GM23248 (cell line): ENCODE measurements at regions not wholly inside any gene's neighbourhood (a gene's known extent, or its start where the extent isn't known, plus 50 kb on each side); places are given as distances from the start of the nearest gene placed in this dataset.

Experiments
- DNase-seq: peaks from one replicate; pipeline ENCODE4 v3.0.0-alpha.2; 2015
- H2AFZ ChIP-seq: fragments of 200-600 bp; sonication (generic); 2 replicates; pipeline ENCODE4 v1.6.1; 2016; ENCODE audit warnings: antibody characterized with exemption
- H3F3A ChIP-seq: fragments of 200-600 bp; sonication (generic); 2 replicates; pipeline ENCODE4 v1.6.1; 2016; ENCODE audit warnings: mild to moderate bottlenecking, antibody characterized with exemption, mixed run types; ENCODE audit not compliant: insufficient read depth
- H3K27ac ChIP-seq: fragments of 200-600 bp; sonication (generic); 2 replicates; pipeline ENCODE4 v1.5.1; 2016; ENCODE audit warnings: mild to moderate bottlenecking
- H3K27me3 ChIP-seq: fragments of 200-600 bp; sonication (generic); replicated peaks from 2 replicates; pipeline ENCODE4 v1.6.1; 2016; ENCODE audit warnings: mild to moderate bottlenecking; ENCODE audit not compliant: insufficient read depth
- H3K36me3 ChIP-seq: fragments of 200-600 bp; sonication (generic); 2 replicates; pipeline ENCODE4 v1.6.1; 2016; ENCODE audit warnings: low read depth, mild to moderate bottlenecking
- H3K4me1 ChIP-seq: fragments of 200-600 bp; sonication (generic); 2 replicates; pipeline ENCODE4 v1.6.1; 2016; ENCODE audit warnings: mild to moderate bottlenecking; ENCODE audit not compliant: insufficient read depth
- H3K4me2 ChIP-seq: fragments of 200-600 bp; sonication (generic); one replicate; pipeline ENCODE4 v1.6.1; 2016; ENCODE audit warnings: mild to moderate bottlenecking; ENCODE audit not compliant: unreplicated experiment
- H3K4me3 ChIP-seq: fragments of 200-600 bp; sonication (generic); 2 replicates; pipeline ENCODE4 v1.5.1; 2016; ENCODE audit warnings: mild to moderate bottlenecking
- H3K79me2 ChIP-seq: fragments of 200-600 bp; sonication (generic); 2 replicates; pipeline ENCODE4 v1.6.1; 2016; ENCODE audit warnings: mild to moderate bottlenecking; ENCODE audit not compliant: insufficient read depth
- H3K9ac ChIP-seq: fragments of 200-600 bp; sonication (generic); 2 replicates; pipeline ENCODE4 v1.6.1; 2016; ENCODE audit warnings: mild to moderate bottlenecking
- H3K9me2 ChIP-seq: fragments of 200-600 bp; sonication (generic); 2 replicates; pipeline ENCODE4 v1.6.1; 2016; ENCODE audit warnings: mixed run types, mild to moderate bottlenecking, moderate library complexity; ENCODE audit not compliant: insufficient read depth
- H3K9me3 ChIP-seq: fragments of 200-600 bp; sonication (generic); one replicate; pipeline ENCODE4 v1.6.1; 2017; ENCODE audit warnings: low read depth
- H4K20me1 ChIP-seq: fragments of 200-600 bp; sonication (generic); 2 replicates; pipeline ENCODE4 v1.6.0; 2016; ENCODE audit not compliant: insufficient read depth
- EZH2 ChIP-seq: fragments of 200-600 bp; sonication (generic); IDR thresholded peaks from 2 replicates; pipeline ENCODE4 v1.6.1; 2018; ENCODE audit warnings: antibody characterized with exemption, mild to moderate bottlenecking; ENCODE audit not compliant: insufficient read depth, poor library complexity, severe bottlenecking
- EZH2phosphoT487 ChIP-seq: fragments of 200-600 bp; sonication (generic); IDR thresholded peaks from 2 replicates; pipeline ENCODE4 v1.6.1; 2018; ENCODE audit warnings: antibody characterized with exemption, moderate library complexity, mild to moderate bottlenecking, low read depth; ENCODE audit not compliant: insufficient read depth
- WGBS, 2 experiments: methylation state at CpG; one replicate each; pipeline ENCODE4 v1.1.6; 2015 to 2017; ENCODE audit warnings: low lambda C conversion rate in 2 of 2, low coverage in 1 of 2; ENCODE audit errors: missing lambda C conversion rate in 2 of 2; 5-methylcytosine and 5-hydroxymethylcytosine counted together
- in situ Hi-C: fragments of 300-500 bp; cut with MboI; formaldehyde crosslinking; loops from 2 replicates; pipeline ENCODE4 v1.15.0; 2020

GRCh38 chr13:58960888-58961287 lies 1202.8 kb downstream of the DIAPH3 start:
- no peaks in the 10 kb centered on the region for H3K79me2 ChIP-seq
- H3K4me1 ChIP-seq, result no peaks in the 10 kb centered on the region
- H3K27ac ChIP-seq, result no peak overlapping the region
- DNase-seq, result peak; percentile 2
- no peak overlapping the region for H3K9ac ChIP-seq
- WGBS, 2 experiments, result 30 to 35% methylated on average over 2 of the region's 2 CpGs
- H3K9me3 ChIP-seq, result no peaks in the 10 kb centered on the region
- no peaks in the 10 kb centered on the region for H3K27me3 ChIP-seq
- H2AFZ ChIP-seq, result no peak overlapping the region
- H4K20me1 ChIP-seq, result no peaks in the 10 kb centered on the region
- in situ Hi-C loops, result no loop called here
- no peak overlapping the region for H3K4me2 ChIP-seq
- TF ChIP-seq EZH2, result no peak
- TF ChIP-seq EZH2phosphoT487, result no peak
- no peaks in the 10 kb centered on the region for H3K9me2 ChIP-seq
- no peak overlapping the region for H3K4me3 ChIP-seq
- H3K36me3 ChIP-seq, result no peaks in the 10 kb centered on the region
- H3F3A ChIP-seq, result no peaks in the 10 kb centered on the region

GRCh38 chr13:58963321-58963720 lies 1200.4 kb downstream of the DIAPH3 start:
- no peak for TF ChIP-seq EZH2
- no peak for TF ChIP-seq EZH2phosphoT487
- H3K4me3 ChIP-seq, result no peak overlapping the region
- DNase-seq, result no peak
- H3K27me3 ChIP-seq, result no peaks in the 10 kb centered on the region
- no peaks in the 10 kb centered on the region for H3K9me3 ChIP-seq
- no peaks in the 10 kb centered on the region for H3K79me2 ChIP-seq
- H3K9ac ChIP-seq, result no peak overlapping the region
- in situ Hi-C loops, result no loop called here
- H3K27ac ChIP-seq, result no peak overlapping the region
- no peaks in the 10 kb centered on the region for H3K9me2 ChIP-seq
- H4K20me1 ChIP-seq, result no peaks in the 10 kb centered on the region
- no peaks in the 10 kb centered on the region for H3K36me3 ChIP-seq
- H2AFZ ChIP-seq, result no peak overlapping the region
- WGBS, 2 experiments, result 9 to 13% methylated on average over 2 of the region's 2 CpGs
- H3F3A ChIP-seq, result no peaks in the 10 kb centered on the region
- no peak overlapping the region for H3K4me2 ChIP-seq
- H3K4me1 ChIP-seq, result no peaks in the 10 kb centered on the region

- 14 to 18% methylated on average over 3 of the region's 3 CpGs for WGBS, 2 experiments
These were observed 1199.7 kb downstream of the DIAPH3 start for GRCh38 chr13:58964048-58964447.

GRCh38 chr13:58977085-58977484 lies 1186.6 kb downstream of the DIAPH3 start:
- Histone ChIP-seq H3K36me3 (no peaks in the 10 kb centered on the region), H3K4me3 (no peak overlapping the region), H3K79me2 (no peaks in the 10 kb centered on the region), H3K9me3 (no peaks in the 10 kb centered on the region), H3F3A (no peaks in the 10 kb centered on the region), H3K9me2 (no peaks in the 10 kb centered on the region), H3K27ac (no peak overlapping the region), H3K4me2 (no peak overlapping the region), H3K4me1 (no peaks in the 10 kb centered on the region), H4K20me1 (no peaks in the 10 kb centered on the region), H3K27me3 (no peaks in the 10 kb centered on the region), H3K9ac (no peak overlapping the region), H2AFZ (no peak overlapping the region)
- 39 to 40% methylated on average over 6 of the region's 6 CpGs for WGBS, 2 experiments
- TF ChIP-seq EZH2phosphoT487, result no peak
- no peak for TF ChIP-seq EZH2
- no peak for DNase-seq
- in situ Hi-C loops, result no loop called here

More at GRCh38 chr13:58964048-58964447, 1199.7 kb downstream of the DIAPH3 start:
- Histone ChIP-seq H3K4me1 (no peaks in the 10 kb centered on the region), H3K9me3 (no peaks in the 10 kb centered on the region), H2AFZ (no peak overlapping the region), H3F3A (no peaks in the 10 kb centered on the region), H3K4me3 (no peak overlapping the region), H3K4me2 (no peak overlapping the region), H3K79me2 (no peaks in the 10 kb centered on the region), H3K27ac (no peak overlapping the region), H4K20me1 (no peaks in the 10 kb centered on the region), H3K36me3 (no peaks in the 10 kb centered on the region), H3K27me3 (no peaks in the 10 kb centered on the region), H3K9ac (no peak overlapping the region), H3K9me2 (no peaks in the 10 kb centered on the region)
- no peak for DNase-seq
- in situ Hi-C loops, result no loop called here
- no peak for TF ChIP-seq EZH2phosphoT487
- no peak for TF ChIP-seq EZH2

GRCh38 chr13:58978331-58978730 lies 1185.4 kb downstream of the DIAPH3 start:
- H3K9me3 ChIP-seq, result no peaks in the 10 kb centered on the region
- WGBS, 2 experiments, result 7 to 21% methylated on average over 1 of the region's 1 CpG

More at GRCh38 chr13:58978331-58978730, 1185.4 kb downstream of the DIAPH3 start:
- Histone ChIP-seq H3K4me3 (no peak overlapping the region), H3K79me2 (no peaks in the 10 kb centered on the region), H3K27me3 (no peaks in the 10 kb centered on the region), H3K27ac (no peak overlapping the region), H3K4me2 (no peak overlapping the region), H3K36me3 (no peaks in the 10 kb centered on the region), H2AFZ (no peak overlapping the region), H3F3A (no peaks in the 10 kb centered on the region), H4K20me1 (no peaks in the 10 kb centered on the region), H3K9ac (no peak overlapping the region), H3K9me2 (no peaks in the 10 kb centered on the region), H3K4me1 (no peaks in the 10 kb centered on the region)
- TF ChIP-seq EZH2phosphoT487 (no peak), EZH2 (no peak)
- in situ Hi-C loops, result no loop called here
- DNase-seq, result no peak
